Neural progenitor cell (in vitro differentiated cells): ENCODE measurements at regions not wholly inside any gene's neighbourhood (a gene's known extent, or its start where the extent isn't known, plus 50 kb on each side); places are given as distances from the start of the nearest gene placed in this dataset.

Source experiments
- DNase-seq: peaks from one replicate; pipeline ENCODE4 v3.0.0-alpha.2; 2016; ENCODE audit warnings: low spot score
- H2AFZ ChIP-seq: fragments of 200-600 bp; sonication (generic); replicated peaks from 2 replicates; pipeline ENCODE4 v1.6.1; 2016; ENCODE audit warnings: antibody characterized with exemption
- H3F3A ChIP-seq: fragments of 200-600 bp; sonication (generic); 2 replicates; pipeline ENCODE4 v1.6.1; 2016; ENCODE audit warnings: antibody characterized with exemption, low read depth
- H3K27ac ChIP-seq: fragments of 200-600 bp; sonication (generic); 2 replicates; pipeline ENCODE4 v1.5.1; 2016; ENCODE audit warnings: mild to moderate bottlenecking
- H3K27me3 ChIP-seq: fragments of 200-600 bp; sonication (generic); 2 replicates; pipeline ENCODE4 v1.6.1; 2016; ENCODE audit warnings: mild to moderate bottlenecking, moderate library complexity
- H3K36me3 ChIP-seq: fragments of 200-600 bp; sonication (generic); 2 replicates; pipeline ENCODE4 v1.5.1; 2016
- H3K4me1 ChIP-seq: fragments of 200-600 bp; sonication (generic); 2 replicates; pipeline ENCODE4 v1.6.1; 2016; ENCODE audit warnings: mixed run types
- H3K4me2 ChIP-seq: fragments of 200-600 bp; sonication (generic); 2 replicates; pipeline ENCODE4 v1.6.1; 2016
- H3K4me3 ChIP-seq: fragments of 200-600 bp; sonication (generic); 2 replicates; pipeline ENCODE4 v1.5.1; 2016
- H3K79me2 ChIP-seq: fragments of 200-600 bp; sonication (generic); 2 replicates; pipeline ENCODE4 v1.6.1; 2016; ENCODE audit warnings: low read depth
- H3K9ac ChIP-seq: fragments of 200-600 bp; sonication (generic); 2 replicates; pipeline ENCODE4 v1.6.1; 2016
- H3K9me3 ChIP-seq: fragments of 200-600 bp; sonication (generic); 2 replicates; pipeline ENCODE4 v1.5.1; 2016; ENCODE audit warnings: low read depth
- H4K20me1 ChIP-seq: fragments of 200-600 bp; sonication (generic); 2 replicates; pipeline ENCODE4 v1.6.1; 2016; ENCODE audit warnings: low read depth
- H3K27ac Mint-ChIP-seq: 3 replicates; pipeline ENCODE4 v1.8.0; 2021; ENCODE audit warnings: mixed read lengths
- H3K27me3 Mint-ChIP-seq: 2 replicates; pipeline ENCODE4 v1.8.0; 2022; ENCODE audit warnings: low read depth, mild to moderate bottlenecking, inconsistent platforms, moderate library complexity, mixed read lengths; ENCODE audit not compliant: insufficient read depth
- H3K36me3 Mint-ChIP-seq: 3 replicates; pipeline ENCODE4 v1.8.0; 2021; ENCODE audit warnings: mixed read lengths
- H3K4me1 Mint-ChIP-seq: 3 replicates; pipeline ENCODE4 v1.8.0; 2021; ENCODE audit warnings: mixed read lengths
- H3K4me3 Mint-ChIP-seq: 3 replicates; pipeline ENCODE4 v1.8.0; 2021; ENCODE audit warnings: mild to moderate bottlenecking, moderate library complexity, mixed read lengths
- H3K9me3 Mint-ChIP-seq: 3 replicates; pipeline ENCODE4 v1.8.0; 2020; ENCODE audit warnings: mixed read lengths
- EZH2 ChIP-seq: fragments of 200-600 bp; sonication (generic); IDR thresholded peaks from 2 replicates; pipeline ENCODE4 v1.6.1; 2017; ENCODE audit warnings: antibody characterized with exemption, mild to moderate bottlenecking, moderate library complexity
- EZH2phosphoT487 ChIP-seq: fragments of 200-600 bp; sonication (generic); IDR thresholded peaks from 2 replicates; pipeline ENCODE4 v1.6.1; 2017; ENCODE audit warnings: antibody characterized with exemption
- TF ChIP-seq, protein P1 (sequence below): fragments of 200-600 bp; sonication (generic); IDR thresholded peaks from 2 replicates; pipeline ENCODE4 v1.5.1; 2017; ENCODE audit warnings: antibody characterized with exemption, mild to moderate bottlenecking

DNA sequence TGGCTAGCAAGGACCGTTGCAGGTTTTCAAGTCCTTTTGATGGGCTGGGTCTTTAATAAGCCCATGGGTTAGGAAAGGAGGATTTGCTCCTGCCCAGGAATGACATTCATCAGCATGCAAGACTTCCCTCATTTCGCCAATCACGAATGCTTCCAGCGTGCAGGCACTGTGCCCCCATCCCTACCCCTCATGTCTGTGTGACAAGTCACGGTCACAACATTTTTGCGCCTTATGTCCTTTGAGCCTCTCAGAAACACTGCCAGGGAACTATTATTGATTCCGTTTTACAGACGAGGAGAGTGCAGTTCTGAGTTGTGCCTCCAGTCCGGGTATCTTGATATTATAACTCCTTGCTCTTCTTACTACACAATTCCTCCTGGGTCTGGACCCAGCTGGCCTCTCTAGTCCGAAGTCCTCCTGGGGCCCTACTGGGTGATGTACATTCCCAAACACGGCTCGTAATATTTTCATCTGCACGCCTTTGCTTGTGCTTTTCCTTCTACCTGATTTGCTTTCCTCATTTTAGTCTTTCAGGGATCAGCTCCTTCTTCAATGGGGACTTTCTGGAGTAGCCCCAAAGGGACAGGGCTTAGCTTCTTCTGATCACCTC lies 101.8 kb upstream of the MYCN start:
- H3K79me2 ChIP-seq, result no peaks in the 10 kb centered on the region
- no peak for DNase-seq
- no peaks in the 10 kb centered on the region for H3K27me3 ChIP-seq
- H3K27ac ChIP-seq, result no peak overlapping the region
- no peaks in the 10 kb centered on the region for H3K9me3 ChIP-seq
- H3K36me3 Mint-ChIP-seq, result no peaks in the 10 kb centered on the region
- peaks cover 11% of the 10 kb centered on the region for H3K27me3 Mint-ChIP-seq
- no peak overlapping the region for H2AFZ ChIP-seq
- H3K27ac Mint-ChIP-seq, result no peak overlapping the region
- H3K4me1 ChIP-seq, result no peaks in the 10 kb centered on the region
- no peaks in the 10 kb centered on the region for H3K36me3 ChIP-seq
- H3K4me2 ChIP-seq, result no peak overlapping the region
- peaks cover 16% of the 10 kb centered on the region for H3K4me1 Mint-ChIP-seq
- no peaks in the 10 kb centered on the region for H4K20me1 ChIP-seq
- no peaks in the 10 kb centered on the region for H3F3A ChIP-seq
- no peak overlapping the region for H3K4me3 Mint-ChIP-seq
- no peak overlapping the region for H3K9ac ChIP-seq
- peaks cover 8% of the 10 kb centered on the region for H3K9me3 Mint-ChIP-seq
- no peak for TF ChIP-seq EZH2phosphoT487
- TF ChIP-seq, protein P1, sequence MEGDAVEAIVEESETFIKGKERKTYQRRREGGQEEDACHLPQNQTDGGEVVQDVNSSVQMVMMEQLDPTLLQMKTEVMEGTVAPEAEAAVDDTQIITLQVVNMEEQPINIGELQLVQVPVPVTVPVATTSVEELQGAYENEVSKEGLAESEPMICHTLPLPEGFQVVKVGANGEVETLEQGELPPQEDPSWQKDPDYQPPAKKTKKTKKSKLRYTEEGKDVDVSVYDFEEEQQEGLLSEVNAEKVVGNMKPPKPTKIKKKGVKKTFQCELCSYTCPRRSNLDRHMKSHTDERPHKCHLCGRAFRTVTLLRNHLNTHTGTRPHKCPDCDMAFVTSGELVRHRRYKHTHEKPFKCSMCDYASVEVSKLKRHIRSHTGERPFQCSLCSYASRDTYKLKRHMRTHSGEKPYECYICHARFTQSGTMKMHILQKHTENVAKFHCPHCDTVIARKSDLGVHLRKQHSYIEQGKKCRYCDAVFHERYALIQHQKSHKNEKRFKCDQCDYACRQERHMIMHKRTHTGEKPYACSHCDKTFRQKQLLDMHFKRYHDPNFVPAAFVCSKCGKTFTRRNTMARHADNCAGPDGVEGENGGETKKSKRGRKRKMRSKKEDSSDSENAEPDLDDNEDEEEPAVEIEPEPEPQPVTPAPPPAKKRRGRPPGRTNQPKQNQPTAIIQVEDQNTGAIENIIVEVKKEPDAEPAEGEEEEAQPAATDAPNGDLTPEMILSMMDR, result no peak
- no peak for TF ChIP-seq EZH2
- no peak overlapping the region for H3K4me3 ChIP-seq

DNA sequence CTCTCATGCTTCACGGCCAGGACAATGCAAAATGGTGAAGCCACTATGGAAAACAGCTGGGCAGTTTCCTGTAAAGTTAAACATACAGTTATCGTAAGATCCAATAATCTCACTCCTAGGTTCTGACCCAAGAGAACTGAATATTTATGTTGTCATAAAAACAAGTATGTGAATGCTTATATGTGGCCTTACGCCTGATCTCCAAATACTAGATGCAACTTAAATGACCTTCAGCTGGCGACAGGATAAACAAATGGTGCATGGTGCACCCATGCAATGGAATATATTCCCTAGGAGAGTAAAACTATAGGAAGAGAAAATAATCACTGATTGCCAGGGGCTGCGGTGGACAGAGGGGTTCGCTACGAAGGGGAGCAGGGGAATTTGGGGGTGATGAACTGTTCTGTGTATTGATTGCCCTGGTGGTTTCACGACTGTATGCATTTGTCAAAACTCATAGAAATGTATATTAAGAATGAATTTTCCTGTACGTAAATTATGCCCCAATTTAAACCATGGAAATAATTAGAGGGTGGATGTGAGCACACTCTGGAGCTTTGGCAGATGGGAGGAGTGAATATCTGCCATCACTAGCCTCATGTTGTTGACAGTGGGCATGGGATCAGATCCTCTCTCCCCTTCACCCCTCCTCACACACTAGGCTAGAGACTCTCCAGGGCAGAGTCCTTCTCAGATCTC lies 100.8 kb upstream of the MYCN start:
- Histone ChIP-seq H2AFZ (no peak overlapping the region), H3K27me3 (no peaks in the 10 kb centered on the region), H3K4me3 (no peak overlapping the region), H3F3A (no peaks in the 10 kb centered on the region), H3K9me3 (no peaks in the 10 kb centered on the region), H3K79me2 (no peaks in the 10 kb centered on the region), H3K36me3 (no peaks in the 10 kb centered on the region), H4K20me1 (no peaks in the 10 kb centered on the region), H3K9ac (no peak overlapping the region), H3K4me2 (no peak overlapping the region), H3K27ac (no peak overlapping the region), H3K4me1 (no peaks in the 10 kb centered on the region)
- TF ChIP-seq, protein P1, result no peak
- TF ChIP-seq EZH2phosphoT487 (no peak), EZH2 (no peak)
- H3K4me3 Mint-ChIP-seq, result no peak overlapping the region
- H3K27ac Mint-ChIP-seq, result no peak overlapping the region
- no peak for DNase-seq
- no peaks in the 10 kb centered on the region for H3K36me3 Mint-ChIP-seq
- H3K4me1 Mint-ChIP-seq, result peaks cover 22% of the 10 kb centered on the region
- peaks cover 4% of the 10 kb centered on the region for H3K9me3 Mint-ChIP-seq
- peaks cover 16% of the 10 kb centered on the region for H3K27me3 Mint-ChIP-seq

DNA sequence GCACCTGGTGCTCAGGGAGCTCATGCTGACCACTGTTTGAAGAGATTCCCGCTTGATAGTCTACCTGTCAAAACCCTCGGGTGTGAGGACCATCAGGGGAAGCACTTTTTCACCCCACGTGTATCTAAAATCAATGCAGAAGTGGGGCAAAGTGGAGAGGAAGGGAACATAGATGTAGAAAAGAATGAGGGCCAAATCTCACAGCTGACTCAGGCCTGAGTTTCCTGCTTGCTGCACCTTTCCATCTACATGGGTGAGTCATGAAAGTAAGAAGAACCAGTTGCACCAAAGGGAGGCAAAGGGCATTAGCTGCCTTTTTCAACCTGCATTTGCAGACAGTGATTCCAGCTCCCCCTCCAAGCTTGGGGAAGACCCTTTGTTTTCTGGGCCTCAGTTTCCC lies 100.2 kb upstream of the MYCN start:
- Histone ChIP-seq H3F3A (no peaks in the 10 kb centered on the region), H4K20me1 (no peaks in the 10 kb centered on the region), H3K4me3 (no peak overlapping the region), H3K4me1 (no peaks in the 10 kb centered on the region), H3K4me2 (no peak overlapping the region), H2AFZ (no peak overlapping the region), H3K9me3 (no peaks in the 10 kb centered on the region), H3K27ac (no peak overlapping the region), H3K9ac (no peak overlapping the region), H3K27me3 (no peaks in the 10 kb centered on the region), H3K79me2 (no peaks in the 10 kb centered on the region), H3K36me3 (no peaks in the 10 kb centered on the region)
- peaks cover 4% of the 10 kb centered on the region for H3K9me3 Mint-ChIP-seq
- peaks cover 26% of the 10 kb centered on the region for H3K4me1 Mint-ChIP-seq
- H3K27ac Mint-ChIP-seq, result no peak overlapping the region
- peaks cover 16% of the 10 kb centered on the region for H3K27me3 Mint-ChIP-seq
- no peak overlapping the region for H3K4me3 Mint-ChIP-seq
- TF ChIP-seq, protein P1, result no peak
- TF ChIP-seq EZH2, result no peak
- TF ChIP-seq EZH2phosphoT487, result no peak
- no peaks in the 10 kb centered on the region for H3K36me3 Mint-ChIP-seq
- no peak for DNase-seq
